HCEC 1CT (cell line): ENCODE measurements at regions not wholly inside any gene's neighbourhood (a gene's known extent, or its start where the extent isn't known, plus 50 kb on each side); places are given as distances from the start of the nearest gene placed in this dataset.
A peak's percentile ranks its signal among the peaks of the same experiment; 100 is the strongest.
"Not testable (repeated sequence)": the region's sequence is repeated elsewhere in the genome, so short reads cannot be mapped to it uniquely, and the experiment has no call there.

Source experiments
- DNase-seq: peaks from one replicate; pipeline ENCODE4 v3.0.0-alpha.2; 2017

GRCh38 chr21:31819692-31820091 lies 53.1 kb upstream of the HUNK start:
- DNase-seq, result not testable (repeated sequence)

- DNase-seq, result not testable (repeated sequence)
Measured at GRCh38 chr21:31814356-31814755, 58.5 kb upstream of the HUNK start.

GRCh38 chr21:31813862-31814261 lies 59.0 kb upstream of the HUNK start:
- no peak for DNase-seq

- DNase-seq, result no peak
Measured at GRCh38 chr21:31804008-31804394, 68.8 kb upstream of the HUNK start.

GRCh38 chr21:31803039-31804007 lies 69.5 kb upstream of the HUNK start:
- no peak for DNase-seq

- DNase-seq, result no peak
Measured at GRCh38 chr21:31802331-31802730, 70.4 kb upstream of the SCAF4 start.

- no peak for DNase-seq
Measured at GRCh38 chr21:31801551-31802219, 69.8 kb upstream of the SCAF4 start.

GRCh38 chr21:31798842-31799704 lies 67.2 kb upstream of the SCAF4 start:
- DNase-seq, result no peak

- DNase-seq, result no peak
Measured at GRCh38 chr21:31795992-31796391, 64.1 kb upstream of the SCAF4 start.

- DNase-seq, result not testable (repeated sequence)
Measured at GRCh38 chr21:31790420-31790819, 58.5 kb upstream of the SCAF4 start.

GRCh38 chr21:31788581-31788980 lies 56.7 kb upstream of the SCAF4 start:
- DNase-seq, result no peak

- not testable (repeated sequence) for DNase-seq
Measured at GRCh38 chr21:31787691-31788090, 55.8 kb upstream of the SCAF4 start.

GRCh38 chr21:31786164-31786920 lies 54.4 kb upstream of the SCAF4 start:
- DNase-seq, result no peak

- DNase-seq, result peak; percentile 42
Measured at GRCh38 chr21:31785237-31786163, 53.6 kb upstream of the SCAF4 start.

- peak; percentile 53 for DNase-seq
Measured at GRCh38 chr21:31781737-31782136, 49.8 kb upstream of the SCAF4 start.
